Activated B cell treated with CpG ODN at 0.5 μM for 24 hours (primary cell): ENCODE measurements at regions not wholly inside any gene's neighbourhood (a gene's known extent, or its start where the extent isn't known, plus 50 kb on each side); places are given as distances from the start of the nearest gene placed in this dataset.
"Not testable (repeated sequence)": the region's sequence is repeated elsewhere in the genome, so short reads cannot be mapped to it uniquely, and the experiment has no call there.

Source experiments
- ATAC-seq: fragments of 200-7000 bp; cut with Tn5 transposase; one replicate; pipeline ENCODE4 v1.10.0; 2021; ENCODE audit warnings: low read depth, mild to moderate bottlenecking, moderate library complexity
- CTCF ChIA-PET: fragments of 350-600 bp; sonication (Branson Sonifier 250); formaldehyde crosslinking; loops from one replicate; lab custom pipeline; 2021; ENCODE audit warnings: antibody characterized with exemption; lab: Charles Lee
- POLR2A ChIA-PET: fragments of 350-600 bp; sonication (Branson Sonifier 250); formaldehyde crosslinking; loops from one replicate; lab custom pipeline; 2021; ENCODE audit warnings: antibody characterized with exemption; lab: Charles Lee
- DNase-seq: peaks from one replicate; pipeline ENCODE4 v3.0.0; 2022
- H3K27ac Mint-ChIP-seq: one replicate; pipeline ENCODE4 v1.8.0; 2020; ENCODE audit warnings: mixed read lengths
- H3K27me3 Mint-ChIP-seq: one replicate; pipeline ENCODE4 v1.8.0; 2021; ENCODE audit warnings: mixed read lengths
- H3K36me3 Mint-ChIP-seq: one replicate; pipeline ENCODE4 v1.8.0; 2021; ENCODE audit warnings: low read depth, mixed read lengths
- H3K4me1 Mint-ChIP-seq: one replicate; pipeline ENCODE4 v1.8.0; 2021; ENCODE audit warnings: mixed read lengths
- H3K4me3 Mint-ChIP-seq: one replicate; pipeline ENCODE4 v1.8.0; 2020; ENCODE audit warnings: mild to moderate bottlenecking, mixed read lengths
- H3K9me3 Mint-ChIP-seq: one replicate; pipeline ENCODE4 v1.8.0; 2020; ENCODE audit warnings: mixed read lengths
- intact Hi-C: fragments of 100-400 bp; cut with micrococcal nuclease; formaldehyde crosslinking; loops from one replicate; pipeline ENCODE4 v1.15.1; 2024
- TF ChIP-seq, protein P1 (sequence below): fragments of 200-600 bp; IDR thresholded peaks from one replicate; pipeline ENCODE4 v1.8.0; 2022; ENCODE audit warnings: antibody characterized with exemption, mild to moderate bottlenecking

GRCh38 chr15:96977886-96978285, 647.4 kb downstream of the NR2F2 start:
- CTCF ChIA-PET = no interaction called here
- Mint-ChIP-seq H3K27me3 (no peaks in the 10 kb centered on the region), H3K27ac (no peak overlapping the region), H3K4me3 (no peak overlapping the region), H3K36me3 (no peaks in the 10 kb centered on the region), H3K4me1 (no peaks in the 10 kb centered on the region), H3K9me3 (peaks cover 2% of the 10 kb centered on the region)
- no peak for ATAC-seq
- POLR2A ChIA-PET = no interaction called here
- intact Hi-C loops = no loop called here
- DNase-seq = no peak
- TF ChIP-seq, protein P1, sequence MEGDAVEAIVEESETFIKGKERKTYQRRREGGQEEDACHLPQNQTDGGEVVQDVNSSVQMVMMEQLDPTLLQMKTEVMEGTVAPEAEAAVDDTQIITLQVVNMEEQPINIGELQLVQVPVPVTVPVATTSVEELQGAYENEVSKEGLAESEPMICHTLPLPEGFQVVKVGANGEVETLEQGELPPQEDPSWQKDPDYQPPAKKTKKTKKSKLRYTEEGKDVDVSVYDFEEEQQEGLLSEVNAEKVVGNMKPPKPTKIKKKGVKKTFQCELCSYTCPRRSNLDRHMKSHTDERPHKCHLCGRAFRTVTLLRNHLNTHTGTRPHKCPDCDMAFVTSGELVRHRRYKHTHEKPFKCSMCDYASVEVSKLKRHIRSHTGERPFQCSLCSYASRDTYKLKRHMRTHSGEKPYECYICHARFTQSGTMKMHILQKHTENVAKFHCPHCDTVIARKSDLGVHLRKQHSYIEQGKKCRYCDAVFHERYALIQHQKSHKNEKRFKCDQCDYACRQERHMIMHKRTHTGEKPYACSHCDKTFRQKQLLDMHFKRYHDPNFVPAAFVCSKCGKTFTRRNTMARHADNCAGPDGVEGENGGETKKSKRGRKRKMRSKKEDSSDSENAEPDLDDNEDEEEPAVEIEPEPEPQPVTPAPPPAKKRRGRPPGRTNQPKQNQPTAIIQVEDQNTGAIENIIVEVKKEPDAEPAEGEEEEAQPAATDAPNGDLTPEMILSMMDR = no peak

DNA sequence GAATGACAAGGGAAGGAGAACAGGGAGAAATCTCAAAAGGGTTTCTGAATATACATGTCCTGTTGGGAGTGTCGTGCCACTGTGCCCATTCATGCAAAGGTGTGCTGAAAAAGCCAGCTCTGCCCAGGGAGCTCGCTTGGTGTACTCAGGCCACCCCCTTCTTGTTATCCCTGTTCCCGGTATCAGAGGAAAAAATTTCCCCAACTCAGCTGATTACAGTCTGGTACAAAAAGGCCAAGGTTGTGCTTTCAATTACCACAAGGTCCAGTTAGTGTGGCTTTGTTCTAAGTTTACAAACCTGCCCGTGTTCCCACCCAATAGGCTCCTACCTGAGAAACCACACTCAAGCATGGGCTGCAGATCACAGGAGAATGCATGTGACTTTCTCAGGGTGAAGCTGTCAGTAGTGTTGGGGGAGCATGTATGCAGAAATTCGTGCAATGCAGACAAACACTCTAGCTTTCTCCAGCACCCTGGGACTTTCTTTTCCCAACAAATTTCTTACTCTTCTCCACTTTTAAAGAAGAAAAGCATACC, 648.5 kb downstream of the NR2F2 start:
- Mint-ChIP-seq H3K36me3 (no peaks in the 10 kb centered on the region), H3K27ac (no peak overlapping the region), H3K9me3 (peaks cover 2% of the 10 kb centered on the region), H3K4me1 (no peaks in the 10 kb centered on the region), H3K27me3 (no peaks in the 10 kb centered on the region), H3K4me3 (no peak overlapping the region)
- ChIA-PET POLR2A (no interaction called here), CTCF (no interaction called here)
- intact Hi-C loops = no loop called here
- TF ChIP-seq, protein P1 = no peak
- DNase-seq (no peak), ATAC-seq (no peak)

GRCh38 chr15:96984121-96984671, 653.7 kb downstream of the NR2F2 start:
- DNase-seq, intact Hi-C loops, H3K4me1 Mint-ChIP-seq, H3K36me3 Mint-ChIP-seq, ATAC-seq, H3K27me3 Mint-ChIP-seq, CTCF ChIA-PET, H3K4me3 Mint-ChIP-seq, H3K27ac Mint-ChIP-seq, POLR2A ChIA-PET: not testable (repeated sequence)
- H3K9me3 Mint-ChIP-seq = peaks cover 11% of the 10 kb centered on the region

- POLR2A ChIA-PET = no interaction called here
- peaks cover 16% of the 10 kb centered on the region for H3K9me3 Mint-ChIP-seq
- H3K4me1 Mint-ChIP-seq = no peaks in the 10 kb centered on the region
- ATAC-seq = no peak
- DNase-seq = no peak
- no peak overlapping the region for H3K27ac Mint-ChIP-seq
- TF ChIP-seq, protein P1 = no peak
- CTCF ChIA-PET = no interaction called here
- no peaks in the 10 kb centered on the region for H3K36me3 Mint-ChIP-seq
- H3K27me3 Mint-ChIP-seq = no peaks in the 10 kb centered on the region
- H3K4me3 Mint-ChIP-seq = no peak overlapping the region
- intact Hi-C loops = no loop called here
These were observed 662.3 kb downstream of the NR2F2 start for GRCh38 chr15:96992817-96993216.

- intact Hi-C loops = no loop called here
- ATAC-seq (no peak), DNase-seq (no peak)
- ChIA-PET CTCF (no interaction called here), POLR2A (no interaction called here)
- TF ChIP-seq, protein P1 = no peak
- no peaks in the 10 kb centered on the region for H3K27me3 Mint-ChIP-seq
- H3K36me3 Mint-ChIP-seq = no peaks in the 10 kb centered on the region
- H3K27ac Mint-ChIP-seq = no peak overlapping the region
- no peaks in the 10 kb centered on the region for H3K4me1 Mint-ChIP-seq
- peaks cover 7% of the 10 kb centered on the region for H3K9me3 Mint-ChIP-seq
- H3K4me3 Mint-ChIP-seq = no peak overlapping the region
These were observed 667.0 kb downstream of the NR2F2 start for GRCh38 chr15:96997538-96997937.

- no peaks in the 10 kb centered on the region for H3K36me3 Mint-ChIP-seq
- H3K4me1 Mint-ChIP-seq = no peaks in the 10 kb centered on the region
- POLR2A ChIA-PET = no interaction called here
- no peaks in the 10 kb centered on the region for H3K27me3 Mint-ChIP-seq
- no peak overlapping the region for H3K27ac Mint-ChIP-seq
- ATAC-seq (no peak), DNase-seq (no peak)
- intact Hi-C loops = no loop called here
- TF ChIP-seq, protein P1 = no peak
- no peak overlapping the region for H3K4me3 Mint-ChIP-seq
- H3K9me3 Mint-ChIP-seq = no peaks in the 10 kb centered on the region
- CTCF ChIA-PET = no interaction called here
These were observed 678.5 kb downstream of the NR2F2 start for GRCh38 chr15:97009031-97009431.
